Smooth muscle cell (in vitro differentiated cells): ENCODE measurements at regions not wholly inside any gene's neighbourhood (a gene's known extent, or its start where the extent isn't known, plus 50 kb on each side); places are given as distances from the start of the nearest gene placed in this dataset.

Experiments
- DNase-seq: peaks from one replicate; lab custom pipeline; 2025; ENCODE audit not compliant: unreplicated experiment; lab: John Stamatoyannopoulos, UW
- H2AFZ ChIP-seq: fragments of 200-600 bp; sonication (generic); 2 replicates; pipeline ENCODE4 v1.6.0; 2016; ENCODE audit warnings: antibody characterized with exemption, low read depth, mild to moderate bottlenecking
- H3F3A ChIP-seq: fragments of 200-600 bp; sonication (generic); 2 replicates; pipeline ENCODE4 v1.6.0; 2017; ENCODE audit warnings: antibody characterized with exemption, low read depth
- H3K27ac ChIP-seq: fragments of 200-600 bp; sonication (generic); 2 replicates; pipeline ENCODE4 v1.5.1; 2016; ENCODE audit warnings: low read depth, mild to moderate bottlenecking
- H3K27me3 ChIP-seq: fragments of 200-600 bp; sonication (generic); 2 replicates; pipeline ENCODE4 v1.6.1; 2016; ENCODE audit warnings: low read depth, mild to moderate bottlenecking
- H3K36me3 ChIP-seq: fragments of 200-600 bp; sonication (generic); 2 replicates; pipeline ENCODE4 v1.5.1; 2016; ENCODE audit warnings: low read depth
- H3K4me1 ChIP-seq: fragments of 200-600 bp; sonication (generic); 2 replicates; pipeline ENCODE4 v1.5.1; 2016; ENCODE audit warnings: low read depth
- H3K4me2 ChIP-seq: fragments of 200-600 bp; sonication (generic); 2 replicates; pipeline ENCODE4 v1.6.0; 2016; ENCODE audit warnings: mild to moderate bottlenecking
- H3K4me3 ChIP-seq: fragments of 200-600 bp; sonication (generic); 2 replicates; pipeline ENCODE4 v1.5.1; 2016; ENCODE audit warnings: mild to moderate bottlenecking
- H3K79me2 ChIP-seq: fragments of 200-600 bp; sonication (generic); 2 replicates; pipeline ENCODE4 v1.6.0; 2016; ENCODE audit warnings: low read depth, mild to moderate bottlenecking
- H3K9ac ChIP-seq: fragments of 200-600 bp; sonication (generic); 2 replicates; pipeline ENCODE4 v1.6.0; 2016; ENCODE audit warnings: low read depth
- H3K9me3 ChIP-seq: fragments of 200-600 bp; sonication (generic); replicated peaks from 2 replicates; pipeline ENCODE4 v1.5.1; 2016; ENCODE audit warnings: low read depth
- H4K20me1 ChIP-seq: fragments of 200-600 bp; sonication (generic); 2 replicates; pipeline ENCODE4 v1.6.0; 2016; ENCODE audit warnings: low read depth
- WGBS: methylation state at CpG from one replicate; pipeline ENCODE4 v1.1.7; 2016; ENCODE audit warnings: low lambda C conversion rate; 5-methylcytosine and 5-hydroxymethylcytosine counted together
- TF ChIP-seq, protein P1 (sequence below): fragments of 200-600 bp; sonication (generic); IDR thresholded peaks from 2 replicates; pipeline ENCODE4 v1.5.1; 2017; ENCODE audit warnings: borderline replicate concordance, mild to moderate bottlenecking, antibody characterized with exemption; ENCODE audit not compliant: insufficient read depth, poor library complexity, severe bottlenecking

DNA sequence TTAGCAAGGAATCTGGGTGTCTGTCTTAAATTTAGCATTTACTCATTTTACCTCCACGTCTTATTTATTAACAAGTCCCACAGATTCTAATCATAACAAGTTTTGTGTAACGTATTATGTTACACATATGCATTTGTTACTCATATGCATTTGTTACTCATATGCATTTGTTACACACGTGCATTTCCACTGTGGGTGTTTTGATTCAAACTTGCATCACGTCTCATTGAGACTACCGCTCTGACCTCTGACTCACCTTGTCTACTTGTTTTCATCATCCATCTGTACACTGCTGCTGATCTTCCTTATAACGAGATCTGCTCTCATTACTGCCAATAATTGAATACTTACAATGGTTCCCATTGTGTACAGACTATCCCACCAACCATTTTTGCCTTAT is 1141.4 kb downstream of the TBL1XR1 start:
- no peak overlapping the region for H2AFZ ChIP-seq
- no peaks in the 10 kb centered on the region for H3K36me3 ChIP-seq
- no peak overlapping the region for H3K27ac ChIP-seq
- no peaks in the 10 kb centered on the region for H4K20me1 ChIP-seq
- H3K79me2 ChIP-seq = no peaks in the 10 kb centered on the region
- no peaks in the 10 kb centered on the region for H3F3A ChIP-seq
- no peak for DNase-seq
- 93% methylated on average over 6 of the region's 6 CpGs for WGBS
- TF ChIP-seq, protein P1, sequence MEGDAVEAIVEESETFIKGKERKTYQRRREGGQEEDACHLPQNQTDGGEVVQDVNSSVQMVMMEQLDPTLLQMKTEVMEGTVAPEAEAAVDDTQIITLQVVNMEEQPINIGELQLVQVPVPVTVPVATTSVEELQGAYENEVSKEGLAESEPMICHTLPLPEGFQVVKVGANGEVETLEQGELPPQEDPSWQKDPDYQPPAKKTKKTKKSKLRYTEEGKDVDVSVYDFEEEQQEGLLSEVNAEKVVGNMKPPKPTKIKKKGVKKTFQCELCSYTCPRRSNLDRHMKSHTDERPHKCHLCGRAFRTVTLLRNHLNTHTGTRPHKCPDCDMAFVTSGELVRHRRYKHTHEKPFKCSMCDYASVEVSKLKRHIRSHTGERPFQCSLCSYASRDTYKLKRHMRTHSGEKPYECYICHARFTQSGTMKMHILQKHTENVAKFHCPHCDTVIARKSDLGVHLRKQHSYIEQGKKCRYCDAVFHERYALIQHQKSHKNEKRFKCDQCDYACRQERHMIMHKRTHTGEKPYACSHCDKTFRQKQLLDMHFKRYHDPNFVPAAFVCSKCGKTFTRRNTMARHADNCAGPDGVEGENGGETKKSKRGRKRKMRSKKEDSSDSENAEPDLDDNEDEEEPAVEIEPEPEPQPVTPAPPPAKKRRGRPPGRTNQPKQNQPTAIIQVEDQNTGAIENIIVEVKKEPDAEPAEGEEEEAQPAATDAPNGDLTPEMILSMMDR = no peak
- no peaks in the 10 kb centered on the region for H3K4me1 ChIP-seq
- H3K9me3 ChIP-seq = no peaks in the 10 kb centered on the region
- H3K4me2 ChIP-seq = no peak overlapping the region
- no peak overlapping the region for H3K4me3 ChIP-seq
- no peaks in the 10 kb centered on the region for H3K27me3 ChIP-seq
- no peak overlapping the region for H3K9ac ChIP-seq

DNA sequence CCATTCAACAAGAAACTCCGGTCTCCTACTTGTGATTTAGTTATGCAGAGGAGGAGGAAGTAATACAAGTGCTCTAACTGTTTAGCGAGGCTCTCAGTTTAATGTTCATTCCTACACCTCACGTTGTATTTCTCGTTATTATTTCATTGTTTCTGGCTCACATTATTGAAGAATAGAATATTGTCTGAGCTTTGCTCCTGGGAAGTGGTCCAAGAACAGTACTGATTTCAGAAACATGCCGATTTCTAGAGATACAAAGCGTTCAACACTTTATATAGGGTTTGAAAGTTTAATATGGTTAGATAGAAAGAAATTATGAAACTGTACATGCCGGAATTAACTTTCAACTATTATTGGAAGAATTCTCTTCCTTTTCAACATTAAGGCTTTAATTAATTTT is 1145.5 kb downstream of the TBL1XR1 start:
- DNase-seq = no peak
- TF ChIP-seq, protein P1 = no peak
- H3K79me2 ChIP-seq = no peaks in the 10 kb centered on the region
- no peaks in the 10 kb centered on the region for H3K9me3 ChIP-seq
- H3K27ac ChIP-seq = no peak overlapping the region
- no peaks in the 10 kb centered on the region for H4K20me1 ChIP-seq
- no peak overlapping the region for H3K9ac ChIP-seq
- H3K4me2 ChIP-seq = no peak overlapping the region
- H2AFZ ChIP-seq = no peak overlapping the region
- 94% methylated on average over 7 of the region's 7 CpGs for whole genome bisulfite sequencing
- no peaks in the 10 kb centered on the region for H3K27me3 ChIP-seq
- no peaks in the 10 kb centered on the region for H3K4me1 ChIP-seq
- H3F3A ChIP-seq = no peaks in the 10 kb centered on the region
- no peaks in the 10 kb centered on the region for H3K36me3 ChIP-seq
- H3K4me3 ChIP-seq = no peak overlapping the region

DNA sequence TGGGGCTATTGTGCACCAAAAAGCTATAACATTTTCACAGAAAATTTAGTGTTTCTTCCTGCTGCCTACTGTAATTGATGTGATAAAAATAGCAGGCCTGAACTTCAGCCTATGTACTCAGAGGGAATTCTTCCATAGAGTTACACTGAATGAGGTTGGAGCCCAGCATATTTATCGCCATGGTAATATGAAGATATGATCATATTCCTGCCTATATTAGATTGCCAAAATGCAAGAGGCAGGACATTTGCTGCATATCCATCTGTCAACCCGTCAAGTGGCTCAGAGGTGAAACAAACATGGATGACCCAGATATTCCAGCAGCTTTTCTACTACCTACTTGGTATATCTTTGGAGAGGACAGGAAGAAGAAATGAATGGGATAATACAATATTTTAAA is 1150.6 kb downstream of the TBL1XR1 start:
- H3K27me3 ChIP-seq = no peaks in the 10 kb centered on the region
- 94% methylated on average over 2 of the region's 2 CpGs for WGBS
- H3K9ac ChIP-seq = no peak overlapping the region
- H3K27ac ChIP-seq = no peak overlapping the region
- H3K36me3 ChIP-seq = no peaks in the 10 kb centered on the region
- TF ChIP-seq, protein P1 = no peak
- H3K4me3 ChIP-seq = no peak overlapping the region
- no peaks in the 10 kb centered on the region for H3K9me3 ChIP-seq
- H3K4me2 ChIP-seq = no peak overlapping the region
- no peaks in the 10 kb centered on the region for H3F3A ChIP-seq
- H4K20me1 ChIP-seq = no peaks in the 10 kb centered on the region
- no peak overlapping the region for H2AFZ ChIP-seq
- DNase-seq = no peak
- no peaks in the 10 kb centered on the region for H3K79me2 ChIP-seq
- H3K4me1 ChIP-seq = no peaks in the 10 kb centered on the region

DNA sequence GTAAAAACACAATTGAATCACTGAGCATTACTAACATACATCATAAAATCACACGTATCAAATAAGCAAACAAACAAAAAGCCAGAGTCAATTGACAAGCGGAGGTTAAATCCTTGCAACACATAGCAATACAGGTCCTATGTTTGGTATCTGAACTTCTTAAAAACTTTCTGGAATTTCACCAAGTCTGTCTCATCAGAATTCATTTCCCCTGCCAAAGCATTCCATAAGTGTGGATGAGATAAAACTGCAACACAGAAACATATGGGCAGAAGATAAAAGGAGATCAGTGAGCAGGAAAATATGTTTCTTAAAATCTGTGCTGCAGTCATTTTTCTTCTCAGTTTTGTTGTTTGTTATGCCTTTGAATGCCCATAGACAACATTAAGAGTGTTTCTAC is 1155.5 kb downstream of the TBL1XR1 start:
- H3K79me2 ChIP-seq = no peaks in the 10 kb centered on the region
- TF ChIP-seq, protein P1 = no peak
- no peak overlapping the region for H3K27ac ChIP-seq
- no peak overlapping the region for H3K4me3 ChIP-seq
- no peak overlapping the region for H3K9ac ChIP-seq
- no peak for DNase-seq
- WGBS = 84% methylated on average over 2 of the region's 2 CpGs
- H3K36me3 ChIP-seq = no peaks in the 10 kb centered on the region
- no peak overlapping the region for H2AFZ ChIP-seq
- H4K20me1 ChIP-seq = no peaks in the 10 kb centered on the region
- H3F3A ChIP-seq = no peaks in the 10 kb centered on the region
- H3K9me3 ChIP-seq = no peaks in the 10 kb centered on the region
- no peaks in the 10 kb centered on the region for H3K4me1 ChIP-seq
- no peaks in the 10 kb centered on the region for H3K27me3 ChIP-seq
- H3K4me2 ChIP-seq = no peak overlapping the region
